ENCODE measurements at regions not wholly inside any gene's neighbourhood (a gene's known extent, or its start where the extent isn't known, plus 50 kb on each side); places are given as distances from the start of the nearest gene placed in this dataset.

DNA sequence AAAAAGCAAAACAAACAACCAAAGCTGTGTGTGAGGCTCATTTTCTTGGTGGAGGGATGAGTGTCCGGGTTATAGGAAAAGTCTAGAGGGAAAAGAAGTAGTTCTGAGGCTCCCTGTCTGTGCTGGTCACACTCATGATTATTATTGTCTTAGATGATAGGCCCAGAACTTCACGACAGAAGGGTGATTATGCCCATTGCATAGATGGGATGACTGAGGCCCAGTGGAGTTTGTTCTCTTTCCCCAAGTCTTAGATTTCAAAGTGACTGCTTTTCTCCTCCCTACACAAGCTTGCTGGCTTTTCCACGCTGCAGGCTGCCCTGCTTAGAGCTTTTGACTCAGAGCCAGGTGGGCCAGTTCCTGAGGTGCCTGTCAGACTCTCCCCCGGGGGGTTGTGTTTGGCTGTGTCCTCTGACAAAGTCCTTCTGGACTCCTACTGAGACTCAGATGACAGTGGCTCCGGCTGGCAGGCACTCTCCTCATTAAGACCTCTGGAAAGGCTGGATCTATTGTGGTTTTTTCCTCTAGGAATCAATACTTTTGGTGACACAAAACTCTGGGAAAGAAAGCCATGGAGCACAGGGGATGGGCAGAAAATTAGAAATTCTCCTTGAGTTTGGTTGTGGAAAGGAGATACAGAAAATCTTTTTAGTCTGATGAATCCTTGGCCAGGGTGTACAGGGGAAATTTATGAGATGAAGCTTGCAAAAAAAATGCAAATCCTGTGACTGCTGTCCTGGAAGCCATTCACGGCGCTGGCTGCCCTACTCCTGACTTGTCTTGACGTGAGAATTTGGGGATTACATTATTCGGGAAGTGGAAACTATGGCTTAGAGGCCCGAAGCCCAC is 120.9 kb downstream of the NSG2 start (continued):
- TF ChIP-seq EZH2 (IDR thresholded peaks at IDR 0.05) (no peak), EGR1 (IDR thresholded peaks at IDR 0.05; ENCODE audit: low read depth) (no peak)

DNA sequence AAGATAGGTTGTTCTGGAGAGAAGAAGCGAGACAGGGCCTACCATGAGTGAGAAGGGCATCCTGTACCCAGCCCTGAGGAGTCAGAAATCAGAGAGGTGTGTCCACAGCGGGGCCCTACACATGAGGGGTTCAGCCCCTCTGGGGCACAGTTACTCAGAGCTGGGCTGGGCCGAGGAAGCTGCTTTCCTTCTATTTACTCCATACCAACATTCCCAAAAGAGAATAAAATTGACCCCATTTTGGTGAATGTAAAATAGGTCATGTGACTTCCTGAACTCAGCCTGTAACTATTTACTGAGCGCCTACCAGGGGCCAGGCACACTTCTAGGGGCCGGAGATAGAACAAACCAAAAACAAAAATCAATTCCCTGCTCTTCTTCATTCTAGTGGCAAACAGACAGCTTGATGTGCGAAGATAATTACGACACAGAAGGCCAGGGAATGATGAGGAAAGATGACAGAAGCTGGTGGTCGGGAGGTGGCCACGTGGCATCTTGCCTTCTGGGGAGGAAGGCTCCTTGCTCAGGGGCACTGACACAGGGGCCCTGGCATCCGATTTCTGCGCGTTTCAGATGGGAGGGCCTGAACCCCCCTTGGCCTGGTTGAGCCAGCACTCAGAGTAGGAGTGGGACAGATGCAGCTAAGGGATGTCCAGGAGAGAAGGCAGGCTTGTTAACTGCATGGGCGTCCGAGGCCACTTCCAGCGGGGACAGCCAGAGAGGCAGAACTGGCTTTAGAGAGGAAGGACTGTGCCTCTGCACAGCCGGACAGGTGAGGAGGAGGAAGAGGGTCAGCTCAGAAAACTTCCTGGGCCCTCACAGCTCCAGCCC is 121.8 kb downstream of the NSG2 start:
- Histone ChIP-seq H3K27me3 (ENCODE audit: insufficient read depth, low read length) (peaks cover 3% of the 10 kb centered on the region; the same call in 1 of the 2 replicates), H3K36me3 (ENCODE audit: control insufficient read depth in 1 of 2, insufficient read depth in 2 of 2, low read length in 2 of 2) (no peaks in the 10 kb centered on the region), H3K4me1 (ENCODE audit: control insufficient read depth in 1 of 2, insufficient read depth in 2 of 2, low read length in 2 of 2) (no peaks in the 10 kb centered on the region), H3K79me2 (ENCODE audit: insufficient read depth, low read length) (no peaks in the 10 kb centered on the region), H3K9me3 (ENCODE audit: control insufficient read depth in 1 of 2, insufficient read depth in 1 of 2, low read depth in 1 of 2, low read length in 2 of 2) (no peaks in the 10 kb centered on the region), H3K4me3 (replicated peaks in 1 of 2; ENCODE audit: low read depth in 1 of 2, low read length in 2 of 2) (no peak overlapping the region), H3K4me2 (ENCODE audit: low read length) (no peak overlapping the region), H3K9me2 (ENCODE audit: insufficient read depth) (no peaks in the 10 kb centered on the region), H2AFZ (ENCODE audit: low read depth, low read length, poor library complexity, severe bottlenecking) (peak overlapping the region; percentile 26), H4K20me1 (ENCODE audit: insufficient read depth) (no peaks in the 10 kb centered on the region), H3K9ac (ENCODE audit: low read length) (no peak overlapping the region), H3K27ac (ENCODE audit: low read depth, low read length) (no peak overlapping the region)
- no TSS peak for BruUV-seq (replicated peaks)
- ChIA-PET CTCF (no interaction called here), RAD21 (ENCODE audit: low non-redundant PET in 1 of 2, low total read pairs in 2 of 2, uncharacterized antibody in 2 of 2, unreplicated experiment in 2 of 2) (no interaction called here), POLR2A (no interaction called here)
- TF ChIP-seq ZNF274 (IDR thresholded peaks at IDR 0.05; ENCODE audit: low read depth, low read length) (no peak), TCF7L2 (IDR thresholded peaks at IDR 0.05; ENCODE audit: borderline replicate concordance, extremely low read depth, insufficient read depth, insufficient read length) (no peak), SP1 (IDR thresholded peaks at IDR 0.05; ENCODE audit: low read depth) (no peak), ZBTB33 (IDR thresholded peaks at IDR 0.05; ENCODE audit: extremely low read depth, insufficient replicate concordance, low read length) (no peak), RAD21 (IDR thresholded peaks at IDR 0.05; ENCODE audit: low read depth) (no peak)
- TF ChIP-seq, protein P1, sequence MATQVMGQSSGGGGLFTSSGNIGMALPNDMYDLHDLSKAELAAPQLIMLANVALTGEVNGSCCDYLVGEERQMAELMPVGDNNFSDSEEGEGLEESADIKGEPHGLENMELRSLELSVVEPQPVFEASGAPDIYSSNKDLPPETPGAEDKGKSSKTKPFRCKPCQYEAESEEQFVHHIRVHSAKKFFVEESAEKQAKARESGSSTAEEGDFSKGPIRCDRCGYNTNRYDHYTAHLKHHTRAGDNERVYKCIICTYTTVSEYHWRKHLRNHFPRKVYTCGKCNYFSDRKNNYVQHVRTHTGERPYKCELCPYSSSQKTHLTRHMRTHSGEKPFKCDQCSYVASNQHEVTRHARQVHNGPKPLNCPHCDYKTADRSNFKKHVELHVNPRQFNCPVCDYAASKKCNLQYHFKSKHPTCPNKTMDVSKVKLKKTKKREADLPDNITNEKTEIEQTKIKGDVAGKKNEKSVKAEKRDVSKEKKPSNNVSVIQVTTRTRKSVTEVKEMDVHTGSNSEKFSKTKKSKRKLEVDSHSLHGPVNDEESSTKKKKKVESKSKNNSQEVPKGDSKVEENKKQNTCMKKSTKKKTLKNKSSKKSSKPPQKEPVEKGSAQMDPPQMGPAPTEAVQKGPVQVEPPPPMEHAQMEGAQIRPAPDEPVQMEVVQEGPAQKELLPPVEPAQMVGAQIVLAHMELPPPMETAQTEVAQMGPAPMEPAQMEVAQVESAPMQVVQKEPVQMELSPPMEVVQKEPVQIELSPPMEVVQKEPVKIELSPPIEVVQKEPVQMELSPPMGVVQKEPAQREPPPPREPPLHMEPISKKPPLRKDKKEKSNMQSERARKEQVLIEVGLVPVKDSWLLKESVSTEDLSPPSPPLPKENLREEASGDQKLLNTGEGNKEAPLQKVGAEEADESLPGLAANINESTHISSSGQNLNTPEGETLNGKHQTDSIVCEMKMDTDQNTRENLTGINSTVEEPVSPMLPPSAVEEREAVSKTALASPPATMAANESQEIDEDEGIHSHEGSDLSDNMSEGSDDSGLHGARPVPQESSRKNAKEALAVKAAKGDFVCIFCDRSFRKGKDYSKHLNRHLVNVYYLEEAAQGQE (IDR thresholded peaks at IDR 0.05; ENCODE audit: low read depth), result no peak
- ATAC-seq (no peak), DNase-seq (ENCODE audit: low read depth, low spot score) (no peak)
- intact Hi-C loops (cut with micrococcal nuclease), result no loop called here

Measured in HCT116 (cell line).